A673 (cell line): ENCODE measurements at regions not wholly inside any gene's neighbourhood (a gene's known extent, or its start where the extent isn't known, plus 50 kb on each side); places are given as distances from the start of the nearest gene placed in this dataset.

ENCODE experiments used
- BruUV-seq: library from RNA; stranded (reverse); fragments of 400-500 nt; replicated peaks from 2 replicates; lab custom pipeline; 2021; lab: Mats Ljungman, UMichigan
- CTCF ChIA-PET: fragments of 300-600 bp; sonication (Branson Sonifier 250); formaldehyde crosslinking; loops from one replicate; lab custom pipeline; 2022; ENCODE audit warnings: antibody characterized with exemption; lab: Charles Lee
- POLR2A ChIA-PET: fragments of 300-600 bp; sonication (Branson Sonifier 250); formaldehyde crosslinking; loops from one replicate; lab custom pipeline; 2022; ENCODE audit warnings: antibody characterized with exemption; ENCODE audit not compliant: low non-redundant PET; lab: Charles Lee
- DNase-seq: peaks from one replicate; pipeline ENCODE4 v3.0.0-alpha.2; 2015; ENCODE audit warnings: low spot score
- H3K27ac ChIP-seq: fragments of 200-600 bp; sonication (generic); 2 replicates; pipeline ENCODE4 v1.5.1; 2016; ENCODE audit warnings: mixed run types, low read depth, mild to moderate bottlenecking, mixed read lengths, antibody characterized with exemption, low read length; ENCODE audit not compliant: poor library complexity, severe bottlenecking
- H3K27me3 ChIP-seq: fragments of 200-600 bp; sonication (generic); replicated peaks from 2 replicates; pipeline ENCODE4 v1.6.1; 2017; ENCODE audit warnings: mixed run types, low read depth, mild to moderate bottlenecking, mixed read lengths, antibody characterized with exemption, low read length; ENCODE audit not compliant: insufficient read depth, poor library complexity
- H3K36me3 ChIP-seq: fragments of 200-600 bp; sonication (generic); 2 replicates; pipeline ENCODE4 v1.6.1; 2016; ENCODE audit warnings: mixed run types, mild to moderate bottlenecking, mixed read lengths, antibody characterized with exemption, low read length; ENCODE audit not compliant: insufficient read depth, poor library complexity, severe bottlenecking
- H3K4me1 ChIP-seq: fragments of 200-600 bp; sonication (generic); 2 replicates; pipeline ENCODE4 v1.6.1; 2017; ENCODE audit warnings: mixed run types, mild to moderate bottlenecking, mixed read lengths, antibody characterized with exemption, low read length; ENCODE audit not compliant: insufficient read depth, poor library complexity, severe bottlenecking
- H3K4me3 ChIP-seq: fragments of 200-600 bp; sonication (generic); 2 replicates; pipeline ENCODE4 v1.5.1; 2016; ENCODE audit warnings: low read depth, mixed run types, mild to moderate bottlenecking, mixed read lengths, low read length; ENCODE audit not compliant: poor library complexity, severe bottlenecking
- H3K9me3 ChIP-seq: fragments of 200-600 bp; sonication (generic); 2 replicates; pipeline ENCODE4 v1.6.1; 2016; ENCODE audit warnings: mixed run types, low read depth, mild to moderate bottlenecking, mixed read lengths, antibody characterized with exemption, low read length; ENCODE audit not compliant: poor library complexity, severe bottlenecking
- EZH2 ChIP-seq: fragments of 200-600 bp; sonication (generic); IDR thresholded peaks from 2 replicates; pipeline ENCODE4 v1.6.1; 2017; ENCODE audit warnings: borderline replicate concordance, low read depth, mild to moderate bottlenecking, mixed read lengths, antibody characterized with exemption, low read length; ENCODE audit not compliant: poor library complexity, severe bottlenecking
- intact Hi-C: fragments of 100-400 bp; cut with micrococcal nuclease; formaldehyde crosslinking; loops from one replicate; pipeline ENCODE4 v1.10.0; 2022; ENCODE audit not compliant: unreplicated experiment
- TF ChIP-seq, protein P1 (sequence below): fragments of 300-800, 200-600 bp; sonication (generic); conservative IDR thresholded peaks from 2 replicates; pipeline ENCODE4 v1.5.1; 2017; ENCODE audit warnings: low read depth, mild to moderate bottlenecking, antibody characterized with exemption, low read length, moderate library complexity, mixed read lengths

GRCh38 chr9:3628239-3628638, 102.4 kb upstream of the RFX3 start:
- ChIA-PET CTCF (no interaction called here), POLR2A (no interaction called here)
- Histone ChIP-seq H3K27ac (no peak overlapping the region), H3K27me3 (no peaks in the 10 kb centered on the region), H3K4me1 (no peaks in the 10 kb centered on the region), H3K36me3 (no peaks in the 10 kb centered on the region), H3K4me3 (no peak overlapping the region), H3K9me3 (no peaks in the 10 kb centered on the region)
- TF ChIP-seq, protein P1, sequence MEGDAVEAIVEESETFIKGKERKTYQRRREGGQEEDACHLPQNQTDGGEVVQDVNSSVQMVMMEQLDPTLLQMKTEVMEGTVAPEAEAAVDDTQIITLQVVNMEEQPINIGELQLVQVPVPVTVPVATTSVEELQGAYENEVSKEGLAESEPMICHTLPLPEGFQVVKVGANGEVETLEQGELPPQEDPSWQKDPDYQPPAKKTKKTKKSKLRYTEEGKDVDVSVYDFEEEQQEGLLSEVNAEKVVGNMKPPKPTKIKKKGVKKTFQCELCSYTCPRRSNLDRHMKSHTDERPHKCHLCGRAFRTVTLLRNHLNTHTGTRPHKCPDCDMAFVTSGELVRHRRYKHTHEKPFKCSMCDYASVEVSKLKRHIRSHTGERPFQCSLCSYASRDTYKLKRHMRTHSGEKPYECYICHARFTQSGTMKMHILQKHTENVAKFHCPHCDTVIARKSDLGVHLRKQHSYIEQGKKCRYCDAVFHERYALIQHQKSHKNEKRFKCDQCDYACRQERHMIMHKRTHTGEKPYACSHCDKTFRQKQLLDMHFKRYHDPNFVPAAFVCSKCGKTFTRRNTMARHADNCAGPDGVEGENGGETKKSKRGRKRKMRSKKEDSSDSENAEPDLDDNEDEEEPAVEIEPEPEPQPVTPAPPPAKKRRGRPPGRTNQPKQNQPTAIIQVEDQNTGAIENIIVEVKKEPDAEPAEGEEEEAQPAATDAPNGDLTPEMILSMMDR, result no peak
- no peak for TF ChIP-seq EZH2
- no TSS peak for BruUV-seq
- no peak for DNase-seq
- intact Hi-C loops, result no loop called here

GRCh38 chr9:3608011-3608410, 82.2 kb upstream of the RFX3 start:
- Histone ChIP-seq H3K9me3 (no peaks in the 10 kb centered on the region), H3K4me1 (no peaks in the 10 kb centered on the region), H3K4me3 (no peak overlapping the region), H3K27ac (no peak overlapping the region), H3K27me3 (no peaks in the 10 kb centered on the region), H3K36me3 (no peaks in the 10 kb centered on the region)
- DNase-seq, result no peak
- POLR2A ChIA-PET, result no interaction called here
- CTCF ChIA-PET, result no interaction called here
- intact Hi-C loops, result no loop called here
- no peak for TF ChIP-seq EZH2
- TF ChIP-seq, protein P1, result no peak
- BruUV-seq, result no TSS peak

- no peaks in the 10 kb centered on the region for H3K4me1 ChIP-seq
- ChIA-PET POLR2A (no interaction called here), CTCF (no interaction called here)
- no peaks in the 10 kb centered on the region for H3K36me3 ChIP-seq
- H3K27ac ChIP-seq, result no peak overlapping the region
- H3K4me3 ChIP-seq, result no peak overlapping the region
- H3K27me3 ChIP-seq, result no peaks in the 10 kb centered on the region
- H3K9me3 ChIP-seq, result no peaks in the 10 kb centered on the region
- no peak for TF ChIP-seq EZH2
- TF ChIP-seq, protein P1, result no peak
- no TSS peak for BruUV-seq
- intact Hi-C loops, result no loop called here
- no peak for DNase-seq
Measured at GRCh38 chr9:3600672-3601071, 74.9 kb upstream of the RFX3 start.
